ENCODE measurements at regions not wholly inside any gene's neighbourhood (a gene's known extent, or its start where the extent isn't known, plus 50 kb on each side); places are given as distances from the start of the nearest gene placed in this dataset.

- TF ChIP-seq CTCF (IDR thresholded peaks at IDR 0.05) (no peak), POLR2A (IDR thresholded peaks at IDR 0.05; ENCODE audit: low read depth) (no peak), EP300 (IDR thresholded peaks at IDR 0.05) (no peak)
Measured at GRCh38 chr10:108638225-108638624, 1285.1 kb downstream of the XPNPEP1 start.
